ENCODE measurements at regions not wholly inside any gene's neighbourhood (a gene's known extent, or its start where the extent isn't known, plus 50 kb on each side); places are given as distances from the start of the nearest gene placed in this dataset.
A peak's percentile ranks its signal among the peaks of the same experiment; 100 is the strongest.

DNA sequence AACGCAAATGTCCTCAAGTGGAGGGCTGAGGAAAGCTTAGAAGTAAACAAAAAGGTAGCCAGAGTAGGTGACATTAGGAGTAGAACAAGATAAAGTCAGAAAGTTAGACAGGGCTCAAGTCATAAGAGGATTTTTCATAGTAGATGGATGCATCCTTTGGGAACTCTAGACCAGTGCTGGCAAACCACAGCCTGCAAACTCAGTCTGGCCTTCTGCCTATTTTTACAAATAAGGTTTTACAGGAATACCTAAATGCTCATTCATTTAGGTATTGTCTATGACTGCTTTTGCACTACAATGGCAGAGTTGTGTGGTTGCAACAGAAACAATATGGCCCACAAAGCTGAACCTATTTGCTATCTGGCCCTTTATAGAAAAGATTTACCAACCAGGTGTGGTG, 116.0 kb upstream of the HMHB1 start:
- no peaks in the 10 kb centered on the region for H3K36me3 Mint-ChIP-seq (ENCODE audit: insufficient read depth)

DNA sequence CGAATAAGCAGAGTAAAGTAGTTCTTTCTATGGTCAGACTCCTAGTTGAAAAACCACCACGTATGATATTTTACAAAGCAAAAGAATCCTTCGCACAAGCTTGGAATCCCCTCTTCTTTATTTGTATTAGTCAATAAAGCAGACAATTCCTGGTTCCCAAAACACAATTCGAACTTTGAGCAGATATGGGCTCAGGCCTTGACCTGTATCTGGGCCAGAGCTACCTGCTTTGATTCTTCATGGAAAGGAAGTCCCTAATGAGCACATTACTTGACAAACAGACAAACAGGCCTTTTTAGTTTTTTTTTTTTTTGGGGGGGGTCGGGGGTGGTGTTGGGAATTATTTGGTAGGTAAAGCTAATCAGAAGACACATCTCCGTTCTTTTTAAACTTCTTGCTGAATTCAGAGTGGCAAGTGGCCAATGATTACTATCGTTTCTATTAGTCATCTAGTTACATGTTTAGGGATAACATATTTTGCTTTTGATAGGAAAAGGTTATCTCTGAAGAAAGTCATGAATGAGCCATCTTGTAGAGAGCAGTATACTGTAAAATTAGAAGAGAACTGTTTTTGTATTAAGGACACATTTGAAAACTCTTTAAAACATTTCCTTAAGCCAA, 116.6 kb upstream of the HMHB1 start:
- no peak for TF ChIP-seq CTCF (IDR thresholded peaks at IDR 0.05; ENCODE audit: unreplicated experiment)
- H3K27ac Mint-ChIP-seq: no peak overlapping the region
- DNase-seq (ENCODE audit: low spot score, unreplicated experiment): no peak
- H3K4me3 Mint-ChIP-seq (ENCODE audit: low read depth): no peak overlapping the region
- H3K9me3 Mint-ChIP-seq (ENCODE audit: low read depth): no peaks in the 10 kb centered on the region
- peaks cover 18% of the 10 kb centered on the region for H3K4me1 Mint-ChIP-seq (ENCODE audit: low read depth)
- no peaks in the 10 kb centered on the region for H3K36me3 Mint-ChIP-seq (ENCODE audit: insufficient read depth)
- no peaks in the 10 kb centered on the region for H3K27me3 Mint-ChIP-seq

More for the DNA sequence above, 116.0 kb upstream of the HMHB1 start:
- Mint-ChIP-seq H3K27me3 (no peaks in the 10 kb centered on the region), H3K4me1 (ENCODE audit: low read depth) (peaks cover 18% of the 10 kb centered on the region), H3K9me3 (ENCODE audit: low read depth) (no peaks in the 10 kb centered on the region), H3K27ac (no peak overlapping the region), H3K4me3 (ENCODE audit: low read depth) (no peak overlapping the region)
- DNase-seq (ENCODE audit: low spot score, unreplicated experiment): no peak
- TF ChIP-seq CTCF (IDR thresholded peaks at IDR 0.05; ENCODE audit: unreplicated experiment): no peak

DNA sequence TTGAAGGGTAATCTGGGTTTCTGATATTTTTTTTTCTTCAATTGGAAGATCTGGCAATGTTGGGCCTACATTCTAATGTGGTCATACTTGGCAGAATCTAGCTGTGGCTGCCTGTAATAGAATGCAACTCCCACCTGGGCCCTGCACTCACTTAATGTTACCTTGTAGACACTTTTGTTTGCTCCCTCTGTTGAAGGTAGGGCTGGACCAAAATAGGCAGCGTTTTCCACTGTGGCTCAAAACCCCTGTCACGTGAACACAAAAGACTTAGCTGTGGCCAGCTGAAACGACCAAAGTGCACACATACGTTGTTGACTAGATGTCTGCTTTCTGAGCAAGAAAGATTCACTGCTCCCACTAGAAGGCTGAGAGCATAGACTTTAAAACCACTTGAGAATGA, 117.6 kb upstream of the HMHB1 start:
- TF ChIP-seq CTCF (IDR thresholded peaks at IDR 0.05; ENCODE audit: unreplicated experiment): no peak
- Mint-ChIP-seq H3K27me3 (no peaks in the 10 kb centered on the region), H3K9me3 (ENCODE audit: low read depth) (peaks cover 7% of the 10 kb centered on the region), H3K4me1 (ENCODE audit: low read depth) (peaks cover 18% of the 10 kb centered on the region), H3K27ac (no peak overlapping the region), H3K36me3 (ENCODE audit: insufficient read depth) (peaks cover 4% of the 10 kb centered on the region), H3K4me3 (ENCODE audit: low read depth) (no peak overlapping the region)
- no peak for DNase-seq (ENCODE audit: low spot score, unreplicated experiment)

- H3K9me3 Mint-ChIP-seq (ENCODE audit: low read depth): peaks cover 7% of the 10 kb centered on the region
- DNase-seq (ENCODE audit: low spot score, unreplicated experiment): no peak
- no peaks in the 10 kb centered on the region for H3K27me3 Mint-ChIP-seq
- no peak overlapping the region for H3K4me3 Mint-ChIP-seq (ENCODE audit: low read depth)
- peaks cover 4% of the 10 kb centered on the region for H3K36me3 Mint-ChIP-seq (ENCODE audit: insufficient read depth)
- no peak for TF ChIP-seq CTCF (IDR thresholded peaks at IDR 0.05; ENCODE audit: unreplicated experiment)
- peaks cover 18% of the 10 kb centered on the region for H3K4me1 Mint-ChIP-seq (ENCODE audit: low read depth)
- H3K27ac Mint-ChIP-seq: no peak overlapping the region
These were observed 118.2 kb upstream of the HMHB1 start for GRCh38 chr5:143693651-143694252.

DNA sequence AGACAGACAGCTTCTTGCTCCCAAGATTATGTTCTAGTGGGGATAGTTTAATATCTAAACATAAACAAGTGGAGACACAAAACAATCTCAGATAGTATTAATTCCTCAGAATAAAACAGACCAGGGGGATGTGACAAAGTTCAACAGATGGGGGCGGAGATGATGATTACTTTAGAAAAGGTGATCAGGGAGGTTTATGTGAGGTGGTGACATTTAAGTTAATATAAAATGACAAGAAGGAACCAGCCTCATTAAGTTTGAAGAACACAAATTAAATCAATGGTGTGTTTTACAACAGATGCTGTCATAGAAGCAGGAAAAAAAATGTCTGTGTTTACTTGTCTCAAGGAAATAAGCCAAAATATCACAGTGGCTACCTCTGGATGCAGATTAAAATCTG, 119.6 kb upstream of the HMHB1 start:
- H3K4me1 Mint-ChIP-seq (ENCODE audit: low read depth): peaks cover 12% of the 10 kb centered on the region

More for the DNA sequence above, 119.6 kb upstream of the HMHB1 start:
- Mint-ChIP-seq H3K36me3 (ENCODE audit: insufficient read depth) (peaks cover 4% of the 10 kb centered on the region), H3K9me3 (ENCODE audit: low read depth) (peaks cover 7% of the 10 kb centered on the region), H3K27me3 (no peaks in the 10 kb centered on the region), H3K4me3 (ENCODE audit: low read depth) (no peak overlapping the region), H3K27ac (peak overlapping the region; percentile 4)
- no peak for DNase-seq (ENCODE audit: low spot score, unreplicated experiment)
- TF ChIP-seq CTCF (IDR thresholded peaks at IDR 0.05; ENCODE audit: unreplicated experiment): no peak

All from progenitor cell of endocrine pancreas (in vitro differentiated cells).